ENCODE measurements at regions not wholly inside any gene's neighbourhood (a gene's known extent, or its start where the extent isn't known, plus 50 kb on each side); places are given as distances from the start of the nearest gene placed in this dataset.

DNA sequence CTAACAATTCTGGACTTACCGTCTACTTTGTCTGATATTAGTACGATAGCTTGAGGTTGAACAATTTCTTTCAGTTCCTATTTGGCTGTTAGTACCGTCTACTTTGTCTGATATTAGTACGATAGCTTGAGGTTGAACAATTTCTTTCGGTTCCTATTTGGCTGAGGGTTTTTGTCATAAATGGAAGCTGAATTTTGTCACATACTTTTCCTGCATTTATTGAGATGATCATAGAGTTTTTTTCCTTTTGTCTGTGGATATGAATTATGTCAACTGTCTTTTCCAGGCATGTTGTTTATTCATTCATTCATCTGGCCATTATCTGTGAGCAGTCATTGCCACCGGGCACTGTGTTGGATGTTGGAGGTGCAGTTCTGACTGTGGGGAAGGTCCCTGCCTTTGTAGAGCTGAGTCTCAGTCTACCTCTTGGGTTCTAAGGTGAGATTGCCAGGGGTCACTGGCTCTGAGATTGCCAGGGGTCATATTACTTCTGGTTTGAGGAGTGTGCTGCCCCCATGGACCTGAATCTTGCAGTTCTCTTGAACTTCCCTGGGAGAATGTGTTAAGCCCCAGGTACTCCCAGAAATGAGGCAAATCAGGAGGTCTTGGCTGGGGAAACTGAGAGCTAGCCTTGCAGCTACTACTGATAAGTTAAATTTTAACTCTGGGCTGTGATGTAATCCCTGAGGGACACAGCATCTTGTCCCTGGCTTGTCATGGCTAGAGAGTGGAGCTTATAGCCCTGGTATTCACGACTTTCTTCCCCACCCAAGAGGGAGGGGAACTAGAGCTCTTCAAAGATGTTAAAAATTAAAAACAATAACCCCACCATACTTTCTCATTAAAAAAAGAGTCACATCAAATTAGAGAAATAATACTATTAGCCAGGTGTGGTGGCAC lies 89.1 kb upstream of the MBOAT2 start:
- in situ Hi-C loops (cut with HindIII; ENCODE audit: low sequenced_read_pairs), result no loop called here
- DNase-seq (ENCODE audit: low spot score), result no peak

DNA sequence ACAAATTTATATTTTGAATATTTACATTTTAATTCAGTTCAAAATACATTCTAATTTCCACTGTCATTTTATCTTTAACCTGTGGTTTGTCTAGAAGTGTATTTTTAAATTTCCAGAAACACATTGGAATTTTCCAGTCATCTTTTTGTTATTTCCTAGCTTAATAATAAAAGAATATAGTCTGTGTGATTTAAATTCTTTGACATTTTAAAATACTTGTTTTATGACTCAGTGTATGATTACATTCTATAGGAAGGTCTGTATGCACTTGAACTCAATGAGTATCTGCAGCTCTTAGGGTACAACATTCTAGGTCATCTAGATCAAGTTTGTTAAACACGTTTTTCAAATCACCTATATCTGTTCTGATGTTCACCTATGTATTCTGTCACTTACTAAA lies 88.3 kb upstream of the MBOAT2 start:
- in situ Hi-C loops (cut with HindIII; ENCODE audit: low sequenced_read_pairs), result no loop called here
- no peak for DNase-seq (ENCODE audit: low spot score)

DNA sequence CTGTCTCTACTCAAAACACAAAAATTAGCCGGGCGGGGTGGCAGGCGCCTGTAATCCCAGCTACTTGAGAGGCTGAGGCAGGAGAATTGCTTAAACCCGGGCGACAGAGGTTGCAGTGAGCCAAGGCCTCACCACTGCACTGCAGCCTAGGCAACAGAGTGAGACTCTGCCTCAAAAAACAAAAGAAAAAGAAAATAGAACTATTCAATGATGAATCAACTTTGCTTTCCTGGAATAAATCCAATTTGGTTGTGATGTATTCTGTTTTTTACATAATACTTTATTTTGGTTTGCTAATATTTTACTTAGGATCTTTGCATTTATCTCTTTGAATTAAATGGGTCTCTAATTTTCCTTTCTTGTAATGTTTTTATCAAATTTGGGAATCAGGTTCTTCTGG lies 86.3 kb upstream of the MBOAT2 start:
- no peak for DNase-seq (ENCODE audit: low spot score)
- in situ Hi-C loops (cut with HindIII; ENCODE audit: low sequenced_read_pairs), result no loop called here

DNA sequence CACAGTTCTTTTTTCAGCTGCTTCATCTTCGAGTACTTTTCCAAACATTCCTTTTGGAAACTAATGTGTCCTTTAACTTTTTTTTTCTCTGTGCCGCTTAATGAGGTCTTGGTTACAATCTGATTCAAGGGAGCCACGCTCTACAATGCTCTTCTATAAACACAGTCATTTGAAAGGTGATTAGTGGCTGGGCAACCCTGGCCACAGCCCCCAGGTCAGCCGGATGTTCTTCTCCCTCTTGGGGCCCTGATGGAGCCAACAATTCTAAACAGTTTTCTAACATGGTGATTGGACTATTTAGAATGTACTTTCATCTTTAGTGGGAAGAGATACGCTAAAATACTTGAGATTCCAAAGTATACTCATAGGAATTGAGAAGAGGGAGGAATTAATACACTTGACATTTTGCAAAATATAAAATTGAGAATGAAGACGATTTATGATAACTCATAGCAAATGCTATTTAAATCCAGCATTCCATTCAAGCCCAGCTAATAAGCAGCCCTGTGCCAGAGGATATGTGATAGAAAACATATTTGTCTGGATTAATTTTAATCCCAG lies 83.7 kb upstream of the MBOAT2 start:
- no peak for DNase-seq (ENCODE audit: low spot score)
- in situ Hi-C loops (cut with HindIII; ENCODE audit: low sequenced_read_pairs), result no loop called here

DNA sequence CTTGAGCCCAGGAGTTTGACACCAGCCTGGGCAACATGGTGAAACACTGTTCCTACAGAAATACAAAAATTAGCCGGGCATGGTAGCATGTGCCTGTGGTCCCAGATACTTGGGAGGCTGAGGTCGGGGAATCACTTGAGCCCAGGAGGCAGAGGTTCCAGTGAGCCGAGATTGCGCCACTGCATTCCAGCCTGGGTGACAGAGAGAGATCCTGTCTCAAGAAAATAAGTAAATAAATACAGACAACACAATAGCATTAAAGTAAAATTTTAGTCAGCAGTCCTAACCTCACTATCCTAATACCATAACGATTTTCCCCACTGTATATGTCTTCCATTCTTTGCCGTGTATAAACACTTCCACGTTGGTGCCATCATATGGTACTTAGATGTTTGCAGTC lies 83.0 kb upstream of the MBOAT2 start:
- DNase-seq (ENCODE audit: low spot score), result no peak
- in situ Hi-C loops (cut with HindIII; ENCODE audit: low sequenced_read_pairs), result no loop called here

DNA sequence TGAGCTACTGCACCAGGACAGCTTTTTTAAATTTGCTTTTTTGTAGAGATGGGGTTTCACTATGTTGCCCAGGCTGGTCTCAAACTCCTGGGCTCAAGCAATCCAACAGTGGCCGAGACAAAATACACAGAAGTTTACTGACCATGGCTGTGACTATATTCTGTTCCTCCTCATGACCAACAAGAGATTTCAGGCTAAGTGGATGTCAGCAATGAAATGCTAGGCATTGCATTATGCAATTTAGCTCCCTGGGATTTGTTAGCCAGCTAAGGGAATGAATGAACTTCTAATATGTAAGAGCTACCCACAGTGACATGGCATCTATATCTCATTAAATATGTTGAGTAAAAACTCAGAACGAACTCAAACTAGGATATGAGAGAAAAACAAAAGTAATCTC lies 81.9 kb upstream of the MBOAT2 start:
- in situ Hi-C loops (cut with HindIII; ENCODE audit: low sequenced_read_pairs), result no loop called here
- DNase-seq (ENCODE audit: low spot score), result no peak

DNA sequence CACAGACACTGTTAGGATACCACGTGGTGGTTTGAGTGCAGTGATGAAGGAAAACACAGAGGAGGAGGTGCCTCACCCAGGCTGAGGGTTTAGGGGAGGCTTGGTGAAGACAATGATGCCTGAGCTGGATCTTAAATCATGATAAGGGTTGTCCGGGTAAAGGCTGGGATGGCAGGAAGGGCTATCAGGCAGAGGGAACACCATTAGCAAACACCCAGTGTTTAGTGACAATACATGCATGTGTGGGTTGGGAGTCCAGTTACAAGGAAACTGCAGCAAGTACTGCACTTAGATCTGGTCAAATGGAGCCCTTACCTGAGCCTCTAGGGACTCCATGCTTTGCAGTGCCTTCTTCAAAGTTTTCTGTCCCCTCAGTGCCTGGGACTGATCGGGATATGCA lies 79.8 kb upstream of the MBOAT2 start:
- in situ Hi-C loops (cut with HindIII; ENCODE audit: low sequenced_read_pairs), result no loop called here
- DNase-seq (ENCODE audit: low spot score), result no peak

DNA sequence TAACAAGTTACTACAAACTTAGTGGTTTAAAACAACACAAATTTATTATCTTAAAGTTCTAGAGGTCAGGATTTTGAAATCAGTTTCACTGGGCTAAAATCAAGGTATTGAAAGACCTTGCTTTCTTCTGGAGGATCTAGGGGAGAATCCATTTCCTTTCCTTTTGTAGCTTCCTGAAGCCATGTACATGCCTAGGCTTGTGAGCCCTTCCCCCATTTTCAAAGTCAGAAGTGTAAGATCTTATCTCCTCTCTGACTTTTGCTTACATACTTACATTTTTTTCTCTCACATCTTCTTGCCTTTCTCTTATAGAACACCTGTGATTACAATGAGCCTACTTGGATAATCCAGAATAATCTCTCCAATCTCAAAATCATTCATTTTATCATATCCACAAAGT lies 78.7 kb upstream of the MBOAT2 start:
- in situ Hi-C loops (cut with HindIII; ENCODE audit: low sequenced_read_pairs), result no loop called here

DNA sequence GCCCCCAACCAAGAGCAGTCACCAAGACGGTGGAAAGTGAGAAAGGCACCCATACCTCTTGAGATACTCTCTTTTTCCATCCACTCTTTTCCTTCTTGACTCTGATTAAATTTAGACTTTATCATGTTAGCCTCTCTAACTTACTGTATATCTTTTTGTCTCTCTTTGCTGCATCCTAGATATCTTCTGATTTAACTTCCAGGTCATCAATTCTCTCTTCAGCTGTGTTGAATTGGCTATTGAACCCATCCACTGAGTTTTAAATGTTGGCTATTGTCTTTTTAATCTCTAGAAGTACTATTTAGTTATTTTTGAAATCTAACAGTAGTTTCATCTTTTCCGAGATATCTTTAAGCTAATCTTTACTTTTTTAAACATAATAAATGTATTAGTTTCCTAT lies 78.3 kb upstream of the MBOAT2 start:
- in situ Hi-C loops (cut with HindIII; ENCODE audit: low sequenced_read_pairs), result no loop called here
- DNase-seq (ENCODE audit: low spot score), result no peak

More for the DNA sequence above, 78.7 kb upstream of the MBOAT2 start:
- DNase-seq (ENCODE audit: low spot score), result no peak

DNA sequence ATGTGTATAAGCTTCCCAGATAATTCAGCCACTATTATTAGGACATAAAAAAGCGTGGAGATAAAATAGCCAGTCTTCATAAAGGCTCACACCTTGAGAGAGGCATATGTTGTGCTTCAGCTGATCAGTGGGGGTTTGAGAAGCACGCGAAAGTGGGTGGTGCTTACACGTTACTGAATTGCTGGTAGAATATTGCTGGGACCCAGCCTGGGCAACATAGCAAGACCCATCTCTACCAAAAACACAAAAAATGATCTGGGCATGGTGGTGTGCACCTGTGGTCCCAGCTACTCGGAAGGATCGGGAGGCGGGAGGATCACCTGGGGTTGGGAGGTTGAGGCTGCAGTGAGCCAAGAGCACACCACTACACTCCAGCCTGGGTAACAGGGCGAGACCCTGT lies 74.9 kb upstream of the MBOAT2 start:
- no peak for DNase-seq (ENCODE audit: low spot score)
- in situ Hi-C loops (cut with HindIII; ENCODE audit: low sequenced_read_pairs), result no loop called here

DNA sequence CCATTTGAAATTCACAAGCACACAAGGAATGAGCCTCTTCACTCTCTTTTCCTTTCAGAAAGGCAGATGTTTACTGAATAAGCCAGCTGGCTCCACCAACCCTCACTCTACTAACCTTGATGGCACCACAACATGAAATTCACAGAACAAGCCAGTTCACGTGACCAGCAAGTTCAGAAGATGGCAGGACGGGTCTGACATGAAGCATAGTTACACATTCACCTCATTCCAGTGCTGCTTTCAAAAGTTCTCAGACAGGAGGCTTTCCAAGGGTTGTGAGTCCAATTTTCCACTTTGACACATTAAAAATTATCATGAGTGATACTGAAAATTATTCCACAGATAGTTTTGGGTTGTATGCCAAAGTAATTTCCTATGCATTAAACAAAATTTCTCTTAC lies 74.2 kb upstream of the MBOAT2 start:
- in situ Hi-C loops (cut with HindIII; ENCODE audit: low sequenced_read_pairs), result no loop called here

DNA sequence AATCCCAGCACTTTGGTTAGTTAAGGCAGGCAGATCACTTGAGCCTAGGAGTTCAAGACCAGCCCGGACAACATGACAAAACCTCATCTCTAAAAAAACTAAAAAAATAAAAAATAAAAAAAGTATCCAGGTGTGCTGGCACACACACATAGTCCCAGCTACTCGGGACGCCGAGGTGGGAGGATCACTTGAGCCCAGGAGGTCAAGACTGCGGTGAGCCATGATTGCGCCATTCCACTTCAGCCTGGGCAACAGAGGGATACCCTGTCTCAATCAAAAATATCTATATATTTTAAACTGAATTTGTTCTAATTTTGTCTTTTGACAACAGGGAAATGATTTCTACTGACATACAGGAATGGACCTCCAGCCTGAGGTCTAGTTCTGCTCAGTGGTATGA lies 73.3 kb upstream of the MBOAT2 start:
- DNase-seq (ENCODE audit: low spot score), result no peak
- in situ Hi-C loops (cut with HindIII; ENCODE audit: low sequenced_read_pairs), result no loop called here

More for the DNA sequence above, 74.2 kb upstream of the MBOAT2 start:
- no peak for DNase-seq (ENCODE audit: low spot score)

DNA sequence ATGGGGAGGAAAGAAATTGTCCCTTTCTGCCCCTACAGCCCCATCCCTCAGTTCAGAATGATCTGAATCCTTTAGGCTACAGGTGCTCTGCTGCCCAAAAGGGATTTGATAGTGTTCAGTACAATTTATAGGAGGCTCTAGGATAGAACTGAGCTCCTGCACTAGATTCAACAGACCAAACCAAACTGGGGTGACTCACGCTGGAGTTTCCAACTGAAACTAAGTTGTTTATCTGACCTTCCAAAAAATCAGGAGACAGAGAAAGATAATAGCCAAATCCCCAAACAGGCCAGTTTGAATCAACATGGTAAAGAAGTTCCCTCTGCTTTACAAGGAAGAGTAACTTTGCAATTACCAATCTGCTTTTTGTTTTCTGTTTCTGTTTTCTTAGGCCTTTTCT lies 72.7 kb upstream of the MBOAT2 start:
- in situ Hi-C loops (cut with HindIII; ENCODE audit: low sequenced_read_pairs), result no loop called here
- DNase-seq (ENCODE audit: low spot score), result no peak

DNA sequence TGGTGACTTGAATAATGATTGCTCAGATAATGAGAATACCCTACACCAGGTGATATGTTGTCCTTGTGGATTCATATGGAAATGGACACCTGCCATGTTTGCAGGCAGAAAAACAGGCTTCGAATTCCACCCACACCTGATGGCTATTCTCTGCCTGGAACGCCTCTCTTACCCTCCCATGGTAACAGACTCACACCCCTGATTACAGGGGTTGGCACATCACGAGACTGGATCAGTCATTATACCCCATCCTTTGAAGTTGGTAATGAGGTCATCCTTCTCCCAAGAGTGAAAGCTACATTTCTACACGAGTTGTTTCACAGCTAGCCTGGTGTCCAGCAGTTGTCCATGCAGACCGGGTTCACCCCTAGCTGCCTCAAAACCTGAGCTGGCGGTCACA lies 71.4 kb upstream of the MBOAT2 start:
- in situ Hi-C loops (cut with HindIII; ENCODE audit: low sequenced_read_pairs), result no loop called here
- no peak for DNase-seq (ENCODE audit: low spot score)

DNA sequence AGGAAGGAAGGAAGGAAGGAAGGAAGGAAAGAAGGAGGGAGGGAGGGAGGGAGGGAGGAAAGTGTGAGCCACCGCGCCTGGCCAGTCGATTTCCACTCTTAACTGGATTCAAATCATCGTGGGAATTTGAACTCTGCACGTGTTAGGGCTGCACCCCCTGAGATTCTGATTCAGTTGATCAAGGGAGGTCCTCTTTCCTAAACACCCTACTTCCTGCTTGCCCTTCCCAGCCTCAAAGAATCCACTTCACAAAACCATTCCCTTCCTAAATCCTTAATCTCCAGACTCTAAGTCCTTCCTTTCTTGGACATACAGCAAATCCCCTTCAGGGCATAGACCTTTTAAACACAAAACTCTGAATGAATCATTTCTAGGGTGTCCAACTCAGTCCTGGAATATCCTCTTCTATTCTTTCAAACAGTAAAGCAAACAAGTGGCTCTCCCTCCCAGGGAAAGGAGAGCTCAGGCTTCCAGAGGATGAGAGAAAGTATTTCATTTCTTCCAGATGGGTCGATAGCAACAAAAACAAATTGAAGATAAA lies 68.2 kb upstream of the MBOAT2 start:
- DNase-seq (ENCODE audit: low spot score), result no peak

DNA sequence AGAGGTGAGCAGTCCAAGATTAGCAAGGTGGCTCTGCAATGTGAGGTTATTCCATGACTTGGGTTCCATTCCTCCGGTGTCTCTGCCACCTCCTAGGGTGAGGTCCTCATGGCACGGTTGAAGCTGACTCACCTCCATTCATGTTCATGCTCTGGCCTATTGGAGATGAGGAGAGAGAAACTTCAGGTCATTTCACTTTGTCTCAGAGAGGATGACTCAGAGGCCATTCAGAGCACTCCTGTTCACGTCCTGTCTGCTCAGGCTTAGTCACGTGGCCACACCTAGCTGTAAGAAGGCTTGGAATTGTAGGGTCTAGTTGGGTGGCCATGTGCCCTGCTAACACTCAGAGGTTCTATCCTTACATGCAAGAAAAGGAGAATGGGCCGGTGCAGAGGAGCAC lies 67.5 kb upstream of the MBOAT2 start:
- in situ Hi-C loops (cut with HindIII; ENCODE audit: low sequenced_read_pairs), result no loop called here

More for the DNA sequence above, 68.2 kb upstream of the MBOAT2 start:
- in situ Hi-C loops (cut with HindIII; ENCODE audit: low sequenced_read_pairs), result no loop called here

DNA sequence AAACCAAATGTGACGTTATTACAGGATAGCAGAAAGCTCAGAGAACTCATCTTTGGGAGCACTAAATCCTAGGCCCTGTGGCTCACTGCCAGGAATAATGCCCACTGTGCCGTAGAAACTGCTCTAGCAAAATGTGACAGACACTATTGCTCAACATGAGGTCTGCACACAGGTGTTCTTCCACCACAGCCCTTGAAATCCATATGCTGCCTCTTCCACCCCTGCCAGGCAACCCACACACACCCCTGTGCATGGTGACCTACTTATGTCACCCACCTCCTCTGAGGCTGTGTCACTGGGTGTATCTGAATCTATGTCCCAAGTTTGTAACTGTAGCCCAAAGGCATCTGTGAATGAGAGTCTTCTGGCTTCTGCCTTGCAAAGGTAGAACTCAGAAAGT lies 66.1 kb upstream of the MBOAT2 start:
- in situ Hi-C loops (cut with HindIII; ENCODE audit: low sequenced_read_pairs), result no loop called here
- peak; percentile 66 for DNase-seq (ENCODE audit: low spot score)

More for the DNA sequence above, 67.5 kb upstream of the MBOAT2 start:
- DNase-seq (ENCODE audit: low spot score), result no peak

DNA sequence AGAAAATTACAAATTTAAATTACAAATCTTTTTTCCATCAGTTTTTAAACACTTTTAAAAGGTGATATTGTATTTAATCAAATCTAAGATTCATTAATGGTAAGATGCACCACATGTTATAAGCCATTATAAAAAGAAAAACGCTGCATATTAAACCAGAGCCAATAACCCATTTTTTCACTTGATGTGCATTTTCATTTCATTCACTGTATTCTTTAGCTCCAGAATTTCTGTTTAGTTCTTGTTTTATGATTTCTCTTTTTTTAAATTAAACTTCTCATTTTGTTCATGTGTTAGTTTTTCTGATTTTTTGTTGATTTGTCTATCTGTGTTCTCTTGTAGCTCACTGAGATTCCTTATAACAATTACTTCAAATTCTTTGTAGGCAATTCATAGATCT lies 62.4 kb upstream of the MBOAT2 start:
- no peak for DNase-seq (ENCODE audit: low spot score)
- in situ Hi-C loops (cut with HindIII; ENCODE audit: low sequenced_read_pairs), result no loop called here

DNA sequence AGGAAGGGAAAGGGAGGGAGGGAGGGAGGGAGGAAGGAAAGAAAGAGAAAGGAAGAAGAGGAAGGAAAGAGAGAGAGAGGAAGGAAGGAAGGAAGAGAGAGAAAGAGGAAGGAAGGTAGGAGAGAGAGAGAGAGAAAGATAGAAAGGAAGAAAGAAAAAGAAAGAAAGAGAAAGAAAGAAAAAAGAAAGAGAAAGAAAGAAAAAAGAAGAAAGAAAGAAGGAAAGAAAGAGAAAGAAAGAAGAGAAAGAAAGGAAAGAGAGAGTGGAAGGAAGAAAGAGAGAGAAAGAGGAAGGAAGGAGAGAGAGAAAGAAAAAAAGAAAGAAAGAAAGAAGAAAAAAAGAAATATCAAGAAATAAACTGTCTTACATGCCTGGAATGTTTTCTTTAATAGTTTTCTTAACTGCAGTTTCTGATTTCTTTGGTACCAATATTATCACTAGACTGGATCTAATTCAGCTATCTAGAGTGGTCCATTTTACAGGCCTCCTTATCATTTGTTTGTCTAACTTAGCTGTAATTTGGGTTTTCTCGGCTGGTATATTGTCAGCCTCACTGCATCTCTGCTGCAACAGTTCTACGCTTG lies 59.6 kb upstream of the MBOAT2 start:
- no peak for DNase-seq (ENCODE audit: low spot score)
- in situ Hi-C loops (cut with HindIII; ENCODE audit: low sequenced_read_pairs), result no loop called here

DNA sequence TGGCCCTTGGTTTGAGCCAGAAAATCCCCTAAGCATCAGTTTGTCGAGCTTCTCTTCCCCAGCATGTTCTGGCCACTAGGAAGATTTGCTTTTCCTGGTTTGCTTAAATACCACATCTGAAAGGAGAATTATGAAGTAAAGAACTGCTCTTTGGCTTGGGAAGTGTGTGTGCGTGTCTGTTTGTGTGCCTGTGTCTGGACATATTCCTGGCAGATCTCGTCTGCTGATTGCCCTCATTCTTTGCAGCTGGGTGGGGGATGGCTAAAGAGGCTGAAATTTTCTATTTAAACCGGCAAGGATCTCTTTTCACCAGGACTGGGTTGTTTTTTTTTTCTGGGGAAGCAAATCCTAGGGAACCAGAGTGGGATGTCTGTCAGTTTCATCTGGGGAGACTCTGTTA lies 57.3 kb upstream of the MBOAT2 start:
- in situ Hi-C loops (cut with HindIII; ENCODE audit: low sequenced_read_pairs), result no loop called here
- no peak for DNase-seq (ENCODE audit: low spot score)
